ENCODE measurements at regions not wholly inside any gene's neighbourhood (a gene's known extent, or its start where the extent isn't known, plus 50 kb on each side); places are given as distances from the start of the nearest gene placed in this dataset.

- BruUV-seq (replicated peaks), result no TSS peak
- POLR2A ChIA-PET, result no interaction called here
Observed at GRCh38 chr5:174401793-174402192, 322.6 kb upstream of the MSX2 start.

GRCh38 chr5:174402222-174402812 is 322.1 kb upstream of the MSX2 start:
- no peaks in the 10 kb centered on the region for H3K36me3 ChIP-seq (ENCODE audit: control insufficient read depth, insufficient read depth, low read length)
- TF ChIP-seq REST (IDR thresholded peaks at IDR 0.05; ENCODE audit: insufficient read depth in 1 of 2, low read depth in 2 of 2, low read length in 1 of 2), result no peak
- TF ChIP-seq SIN3A (IDR thresholded peaks at IDR 0.05; ENCODE audit: borderline replicate concordance, insufficient read depth, low read depth, low read length), result no peak
- peak; percentile 39 for TF ChIP-seq CTCF (IDR thresholded peaks at IDR 0.05)
- no peak for TF ChIP-seq POLR2AphosphoS5 (IDR thresholded peaks at IDR 0.05; ENCODE audit: low read depth, low read length)
- no peak for TF ChIP-seq TCF7L2 (IDR thresholded peaks at IDR 0.05; ENCODE audit: low read depth, low read length)
- no peaks in the 10 kb centered on the region for H3K4me1 ChIP-seq (ENCODE audit: control insufficient read depth, insufficient read depth, low read length)
- intact Hi-C loops (cut with micrococcal nuclease; ENCODE audit: unreplicated experiment), result no loop called here
- ATAC-seq (0 out of 2 replicates have a peak, but pooled peaks have one; percentile 56), DNase-seq (ENCODE audit: low read depth, low spot score) (no peak)
- in situ Hi-C loops (cut with HindIII; ENCODE audit: low pct_unique_long_range_greater_than_20kb, low sequenced_read_pairs), result no loop called here
- no TSS peak for BruUV-seq (replicated peaks)
- H3K9me3 ChIP-seq (ENCODE audit: control insufficient read depth, insufficient read depth, low read depth, low read length), result no peaks in the 10 kb centered on the region
- H3K27ac ChIP-seq (ENCODE audit: low read length), result no peak overlapping the region
- H3K4me3 ChIP-seq (ENCODE audit: low read depth in 2 of 2, low read length in 2 of 2), result no peak overlapping the region
- peaks cover 27% of the 10 kb centered on the region for H3K27me3 ChIP-seq (ENCODE audit: control insufficient read depth, insufficient read depth, low read length)
- CTCF ChIA-PET, result no interaction called here
- POLR2A ChIA-PET, result no interaction called here

More at GRCh38 chr5:174401793-174402192, 322.6 kb upstream of the MSX2 start:
- Histone ChIP-seq H3K9me3 (ENCODE audit: control insufficient read depth, insufficient read depth, low read depth, low read length) (no peaks in the 10 kb centered on the region), H3K27ac (ENCODE audit: low read length) (no peak overlapping the region), H3K4me3 (ENCODE audit: low read depth in 2 of 2, low read length in 2 of 2) (no peak overlapping the region), H3K27me3 (ENCODE audit: control insufficient read depth, insufficient read depth, low read length) (peaks cover 25% of the 10 kb centered on the region), H3K4me1 (ENCODE audit: control insufficient read depth, insufficient read depth, low read length) (no peaks in the 10 kb centered on the region), H3K36me3 (ENCODE audit: control insufficient read depth, insufficient read depth, low read length) (no peaks in the 10 kb centered on the region)
- DNase-seq (ENCODE audit: low read depth, low spot score) (no peak), ATAC-seq (no peak)
- intact Hi-C loops (cut with micrococcal nuclease; ENCODE audit: unreplicated experiment) (no loop called here), in situ Hi-C loops (cut with HindIII; ENCODE audit: low pct_unique_long_range_greater_than_20kb, low sequenced_read_pairs) (no loop called here)
- TF ChIP-seq REST (IDR thresholded peaks at IDR 0.05; ENCODE audit: insufficient read depth in 1 of 2, low read depth in 2 of 2, low read length in 1 of 2) (no peak), CTCF (IDR thresholded peaks at IDR 0.05) (no peak), POLR2AphosphoS5 (IDR thresholded peaks at IDR 0.05; ENCODE audit: low read depth, low read length) (no peak), TCF7L2 (IDR thresholded peaks at IDR 0.05; ENCODE audit: low read depth, low read length) (no peak), SIN3A (IDR thresholded peaks at IDR 0.05; ENCODE audit: borderline replicate concordance, insufficient read depth, low read depth, low read length) (no peak)
- CTCF ChIA-PET, result no interaction called here

All from Panc1 (cell line).